GM13976 (cell line): ENCODE measurements at regions not wholly inside any gene's neighbourhood (a gene's known extent, or its start where the extent isn't known, plus 50 kb on each side); places are given as distances from the start of the nearest gene placed in this dataset.
"Not testable (repeated sequence)": the region's sequence is repeated elsewhere in the genome, so short reads cannot be mapped to it uniquely, and the experiment has no call there.

Experiments used
- DNase-seq: peaks from one replicate; pipeline ENCODE4 v3.0.0; 2012; ENCODE audit warnings: low spot score
- CTCF ChIP-seq: IDR thresholded peaks from 2 replicates; pipeline ENCODE4 v1.5.1; 2012; ENCODE audit warnings: borderline replicate concordance, mild to moderate bottlenecking; ENCODE audit not compliant: insufficient read depth; ENCODE audit errors: extremely low read depth, missing control alignments, control extremely low read depth
- in situ Hi-C: fragments of 300-500 bp; cut with MboI; formaldehyde crosslinking; loops from one replicate; pipeline ENCODE4 v1.12.0; 2022; ENCODE audit warnings: low sequenced_read_pairs, mixed read lengths, inconsistent platforms; ENCODE audit not compliant: unreplicated experiment

- DNase-seq, result no peak
- TF ChIP-seq CTCF, result no peak
- in situ Hi-C loops, result no loop called here
Measured at GRCh38 chr7:85341973-85342372, 155.1 kb upstream of the SEMA3D start.

GRCh38 chr7:85341121-85341520 lies 154.3 kb upstream of the SEMA3D start:
- DNase-seq, result no peak
- in situ Hi-C loops, result no loop called here
- no peak for TF ChIP-seq CTCF

- no peak for TF ChIP-seq CTCF
- in situ Hi-C loops, result no loop called here
- DNase-seq, result no peak
Measured at GRCh38 chr7:85336086-85336485, 149.2 kb upstream of the SEMA3D start.

- in situ Hi-C loops, DNase-seq: not testable (repeated sequence)
Measured at GRCh38 chr7:85335113-85335512, 148.3 kb upstream of the SEMA3D start.

- DNase-seq, result no peak
- in situ Hi-C loops, result no loop called here
- TF ChIP-seq CTCF, result no peak
Measured at GRCh38 chr7:85328456-85328998, 141.7 kb upstream of the SEMA3D start.

- in situ Hi-C loops, result no loop called here
- DNase-seq, result no peak
- no peak for TF ChIP-seq CTCF
Measured at GRCh38 chr7:85324145-85324799, 137.4 kb upstream of the SEMA3D start.

GRCh38 chr7:85322252-85322651 lies 135.4 kb upstream of the SEMA3D start:
- no peak for DNase-seq
- no peak for TF ChIP-seq CTCF
- in situ Hi-C loops, result no loop called here
